HEK293T (cell line): ENCODE measurements at regions not wholly inside any gene's neighbourhood (a gene's known extent, or its start where the extent isn't known, plus 50 kb on each side); places are given as distances from the start of the nearest gene placed in this dataset.

Experiments
- CTCF ChIA-PET: fragments of 350-600 bp; formaldehyde crosslinking; extraction: SDS; loops from one replicate; lab custom pipeline; 2021; ENCODE audit warnings: antibody characterized with exemption, inconsistent platforms; lab: Yijun Ruan, JAX
- POLR2A ChIA-PET: fragments of 350-600 bp; formaldehyde crosslinking; extraction: SDS; loops from one replicate; lab custom pipeline; 2020; ENCODE audit warnings: antibody characterized with exemption, inconsistent platforms; lab: Yijun Ruan, JAX
- DNase-seq: peaks from one replicate; pipeline ENCODE4 v3.0.0; 2012; ENCODE audit warnings: mixed read lengths; ENCODE audit errors: extremely low spot score
- ARNT ChIP-seq: fragments of 450-650 bp; IDR thresholded peaks from 2 replicates; pipeline ENCODE4 v1.6.1; 2017; ENCODE audit warnings: mild to moderate bottlenecking
- BHLHE40 ChIP-seq: fragments of 450-650 bp; IDR thresholded peaks from 2 replicates; pipeline ENCODE4 v1.6.1; 2016; ENCODE audit warnings: mild to moderate bottlenecking, moderate library complexity, borderline replicate concordance
- CTBP1 ChIP-seq: fragments of 450-650 bp; IDR thresholded peaks from 2 replicates; pipeline ENCODE4 v1.6.1; 2016; ENCODE audit warnings: borderline replicate concordance
- ELF4 ChIP-seq: fragments of 450-650 bp; IDR thresholded peaks from 2 replicates; pipeline ENCODE4 v1.6.1; 2017; ENCODE audit warnings: antibody characterized with exemption
- FOXA1 ChIP-seq: fragments of 450-650 bp; IDR thresholded peaks from 2 replicates; pipeline ENCODE4 v1.6.1; 2016; ENCODE audit warnings: mild to moderate bottlenecking
- FOXK2 ChIP-seq: fragments of 450-650 bp; IDR thresholded peaks from 2 replicates; pipeline ENCODE4 v1.6.1; 2016; ENCODE audit warnings: mild to moderate bottlenecking
- FOXM1 ChIP-seq: fragments of 450-650 bp; IDR thresholded peaks from 2 replicates; pipeline ENCODE4 v1.6.1; 2017; ENCODE audit warnings: mild to moderate bottlenecking, borderline replicate concordance
- HDGF ChIP-seq: fragments of 450-650 bp; IDR thresholded peaks from 2 replicates; pipeline ENCODE4 v1.6.1; 2017; ENCODE audit warnings: antibody characterized with exemption, borderline replicate concordance
- L3MBTL2 ChIP-seq: fragments of 450-650 bp; conservative IDR thresholded peaks from 2 replicates; pipeline ENCODE4 v1.6.1; 2016; ENCODE audit warnings: mild to moderate bottlenecking
- LEF1 ChIP-seq: fragments of 450-650 bp; IDR thresholded peaks from 2 replicates; pipeline ENCODE4 v1.6.1; 2017; ENCODE audit warnings: mild to moderate bottlenecking, borderline replicate concordance
- NFRKB ChIP-seq: fragments of 450-650 bp; IDR thresholded peaks from 2 replicates; pipeline ENCODE4 v1.6.1; 2016; ENCODE audit warnings: mild to moderate bottlenecking, moderate library complexity
- SP1 ChIP-seq: fragments of 450-650 bp; IDR thresholded peaks from 2 replicates; pipeline ENCODE4 v1.6.1; 2017
- SUZ12 ChIP-seq: fragments of 450-650 bp; IDR thresholded peaks from 2 replicates; pipeline ENCODE4 v1.6.1; 2016; ENCODE audit warnings: mild to moderate bottlenecking
- TARDBP ChIP-seq: fragments of 450-650 bp; IDR thresholded peaks from 2 replicates; pipeline ENCODE4 v1.6.1; 2016
- ZNF384 ChIP-seq: fragments of 450-650 bp; IDR thresholded peaks from 2 replicates; pipeline ENCODE4 v1.6.1; 2016
- TF ChIP-seq, protein P1 (sequence below): fragments of 450-650 bp; IDR thresholded peaks from 2 replicates; pipeline ENCODE4 v1.6.1; 2016

DNA sequence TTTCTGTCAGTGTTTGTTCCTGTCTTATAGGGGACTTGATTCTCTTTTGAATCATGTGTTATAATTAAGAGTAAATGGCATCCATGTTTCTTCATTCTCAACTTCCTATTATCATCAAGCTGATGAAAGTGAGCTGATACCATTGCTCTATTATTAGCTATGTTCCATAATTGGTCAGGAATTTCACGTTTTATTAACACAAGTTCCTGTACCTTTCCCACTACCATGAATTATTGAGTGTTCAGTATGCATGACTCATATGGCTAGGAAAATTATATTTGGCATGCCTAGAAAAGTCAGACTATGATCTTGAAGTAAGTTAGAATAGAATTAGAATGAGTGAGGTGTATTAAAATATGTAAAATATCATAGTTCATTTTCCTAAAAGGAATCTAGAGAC, 278.9 kb upstream of the LRRC3B start:
- POLR2A ChIA-PET: no interaction called here
- CTCF ChIA-PET: no interaction called here
- no peak for TF ChIP-seq FOXM1
- TF ChIP-seq SUZ12: no peak
- TF ChIP-seq FOXK2: no peak
- TF ChIP-seq ELF4: no peak
- no peak for TF ChIP-seq TARDBP
- TF ChIP-seq NFRKB: no peak
- no peak for TF ChIP-seq SP1
- TF ChIP-seq BHLHE40: no peak
- no peak for TF ChIP-seq LEF1
- DNase-seq: no peak

DNA sequence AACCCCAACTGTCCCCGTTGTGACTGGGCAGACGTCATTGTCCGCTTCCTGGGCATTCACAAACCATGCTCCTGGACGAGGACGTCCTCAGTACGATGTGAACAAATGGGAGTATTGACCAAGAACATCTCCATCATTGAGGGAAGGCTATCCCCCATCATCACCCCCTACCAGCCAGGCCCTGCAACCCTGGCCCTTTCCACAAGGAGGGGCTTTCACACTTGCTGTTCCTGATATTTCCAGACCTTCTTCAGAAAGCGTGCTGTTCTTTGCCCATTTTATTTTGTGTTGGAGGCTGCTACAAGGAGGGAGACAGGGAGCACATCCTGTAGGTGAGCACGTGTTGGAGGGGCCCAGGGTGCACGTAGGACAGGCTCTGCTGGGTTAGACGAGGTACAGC, 277.0 kb upstream of the LRRC3B start:
- DNase-seq: no peak
- CTCF ChIA-PET: no interaction called here
- TF ChIP-seq BHLHE40 (no peak), FOXK2 (no peak), L3MBTL2 (no peak), FOXM1 (no peak), SP1 (no peak), ARNT (no peak), CTBP1 (no peak), HDGF (no peak)
- POLR2A ChIA-PET: no interaction called here

DNA sequence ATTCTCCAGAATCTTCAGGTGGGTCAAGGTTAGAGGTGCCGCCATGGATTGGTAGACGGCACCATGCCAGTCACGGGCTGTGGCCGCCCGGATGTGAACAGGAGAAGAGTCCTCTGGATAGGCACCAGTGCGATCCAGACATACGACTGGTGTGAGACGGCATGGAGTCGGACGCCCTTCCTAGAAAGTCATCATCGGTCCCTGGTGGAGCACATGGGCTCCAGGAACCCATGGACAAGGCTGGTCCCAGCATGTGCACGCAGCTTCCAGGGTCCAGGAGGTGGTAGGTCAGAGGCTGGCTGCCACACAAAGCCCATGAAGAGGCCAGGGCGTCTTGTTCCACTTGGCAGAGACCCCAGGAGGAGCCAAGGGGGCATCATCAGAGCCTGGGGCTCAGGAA, 276.1 kb upstream of the LRRC3B start:
- ChIA-PET POLR2A (no interaction called here), CTCF (no interaction called here)
- TF ChIP-seq BHLHE40: no peak
- no peak for TF ChIP-seq NFRKB
- TF ChIP-seq TARDBP: no peak
- TF ChIP-seq CTBP1: no peak
- TF ChIP-seq LEF1: no peak
- no peak for TF ChIP-seq ELF4
- TF ChIP-seq ARNT: no peak
- no peak for TF ChIP-seq ZNF384
- TF ChIP-seq FOXA1: no peak
- no peak for TF ChIP-seq HDGF
- no peak for TF ChIP-seq SUZ12
- TF ChIP-seq FOXK2: no peak
- TF ChIP-seq, protein P1, sequence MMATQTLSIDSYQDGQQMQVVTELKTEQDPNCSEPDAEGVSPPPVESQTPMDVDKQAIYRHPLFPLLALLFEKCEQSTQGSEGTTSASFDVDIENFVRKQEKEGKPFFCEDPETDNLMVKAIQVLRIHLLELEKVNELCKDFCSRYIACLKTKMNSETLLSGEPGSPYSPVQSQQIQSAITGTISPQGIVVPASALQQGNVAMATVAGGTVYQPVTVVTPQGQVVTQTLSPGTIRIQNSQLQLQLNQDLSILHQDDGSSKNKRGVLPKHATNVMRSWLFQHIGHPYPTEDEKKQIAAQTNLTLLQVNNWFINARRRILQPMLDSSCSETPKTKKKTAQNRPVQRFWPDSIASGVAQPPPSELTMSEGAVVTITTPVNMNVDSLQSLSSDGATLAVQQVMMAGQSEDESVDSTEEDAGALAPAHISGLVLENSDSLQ: no peak
- TF ChIP-seq FOXM1: no peak
- TF ChIP-seq L3MBTL2: no peak
- no peak for TF ChIP-seq SP1
- no peak for DNase-seq

DNA sequence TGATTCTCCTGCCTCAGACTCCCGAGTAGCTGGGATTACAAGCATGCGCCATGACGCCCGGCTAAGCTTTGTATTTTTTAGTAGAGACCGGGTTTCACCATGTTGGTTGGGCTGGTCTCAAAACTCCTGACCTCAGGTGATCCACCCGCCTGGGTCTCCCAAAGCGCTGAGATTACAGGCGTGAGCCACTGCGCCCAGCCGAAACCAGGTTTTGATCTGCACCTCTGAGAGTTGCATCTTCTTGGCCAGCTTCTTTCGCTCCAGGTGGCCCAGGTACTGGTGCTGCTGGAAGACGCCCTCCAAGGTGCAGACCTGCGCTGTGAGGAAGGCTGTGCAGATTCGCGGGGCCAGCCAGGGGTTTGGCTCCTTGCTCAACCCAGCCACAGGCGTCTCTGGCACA, 275.4 kb upstream of the LRRC3B start:
- ChIA-PET POLR2A (no interaction called here), CTCF (no interaction called here)
- TF ChIP-seq FOXK2: no peak
- TF ChIP-seq FOXA1: no peak
- no peak for TF ChIP-seq FOXM1
- TF ChIP-seq SUZ12: no peak
- TF ChIP-seq ELF4: no peak
- no peak for TF ChIP-seq HDGF
- no peak for TF ChIP-seq ZNF384
- no peak for TF ChIP-seq LEF1
- no peak for TF ChIP-seq CTBP1
- TF ChIP-seq, protein P1: no peak
- no peak for TF ChIP-seq L3MBTL2
- no peak for TF ChIP-seq NFRKB
- TF ChIP-seq TARDBP: no peak
- TF ChIP-seq BHLHE40: no peak
- no peak for TF ChIP-seq SP1
- TF ChIP-seq ARNT: no peak
- no peak for DNase-seq

DNA sequence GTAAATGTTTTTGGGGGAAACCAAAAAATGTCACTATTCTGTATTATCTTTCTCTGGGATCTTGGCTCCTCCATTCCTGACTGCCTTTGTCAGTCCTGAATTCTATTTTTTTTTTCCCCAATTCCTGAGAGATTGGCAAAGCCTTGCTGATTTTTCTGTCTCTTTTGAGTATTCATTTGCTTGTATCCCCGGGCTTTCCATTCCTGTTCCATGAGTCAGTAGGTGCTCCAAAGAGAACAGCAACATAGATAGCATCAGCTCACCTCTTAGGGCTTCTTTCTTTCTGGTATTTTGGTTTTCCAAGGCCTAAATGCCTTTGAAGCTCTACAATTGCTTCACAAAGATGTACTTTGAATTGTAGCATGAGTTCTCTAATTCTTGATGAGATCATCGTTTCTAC, 271.7 kb upstream of the LRRC3B start:
- ChIA-PET CTCF (no interaction called here), POLR2A (no interaction called here)
- DNase-seq: no peak
- no peak for TF ChIP-seq FOXM1
- no peak for TF ChIP-seq HDGF
- no peak for TF ChIP-seq CTBP1
- no peak for TF ChIP-seq FOXK2
- TF ChIP-seq ELF4: no peak
- no peak for TF ChIP-seq FOXA1
- TF ChIP-seq TARDBP: no peak
- no peak for TF ChIP-seq NFRKB
- no peak for TF ChIP-seq ARNT
- TF ChIP-seq SUZ12: no peak
- TF ChIP-seq, protein P1: no peak
- no peak for TF ChIP-seq L3MBTL2

DNA sequence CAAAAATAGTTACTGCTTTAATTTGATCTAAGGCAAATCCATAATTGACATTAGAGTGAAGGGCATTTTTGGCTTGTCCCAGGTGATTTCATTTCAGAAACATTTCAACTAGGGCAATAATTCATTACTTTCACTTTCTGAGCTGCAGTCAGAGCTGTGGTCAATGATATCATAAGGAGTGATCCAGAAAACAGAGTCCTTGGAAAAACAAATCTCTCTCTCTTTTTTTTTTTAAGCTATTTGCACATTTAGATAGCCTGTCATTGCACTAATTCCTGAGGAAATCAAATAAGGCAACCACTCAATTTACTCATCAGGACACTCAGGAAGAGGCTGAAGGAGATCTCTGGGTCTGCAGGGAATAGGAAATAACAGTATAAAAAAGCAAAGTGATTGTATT, 269.5 kb upstream of the LRRC3B start:
- DNase-seq: no peak
- TF ChIP-seq L3MBTL2 (no peak), SP1 (no peak), TARDBP (no peak), HDGF (no peak), ZNF384 (no peak), CTBP1 (no peak), FOXK2 (no peak), SUZ12 (no peak), BHLHE40 (no peak), FOXM1 (no peak)
- TF ChIP-seq, protein P1: no peak
- ChIA-PET POLR2A (no interaction called here), CTCF (no interaction called here)
